Tibial artery (tissue), 4 donors: ENCODE measurements at regions not wholly inside any gene's neighbourhood (a gene's known extent, or its start where the extent isn't known, plus 50 kb on each side); places are given as distances from the start of the nearest gene placed in this dataset.

Experiments used
- DNase-seq, 2 donors: peaks; one replicate each; pipeline ENCODE4 v3.0.0-alpha.2; 2019
- H3K27ac ChIP-seq, 2 donors: fragments of 200-600 bp; sonication (generic) in 1 of 2; 1 replicate in 1 of 2; 2 replicates in 1 of 2; pipeline ENCODE4 v1.5.1; 2018 to 2019; ENCODE audit warnings: mild to moderate bottlenecking in 1 of 2
- H3K27me3 ChIP-seq, 2 donors: fragments of 200-600 bp; sonication (generic) in 1 of 2; one replicate each; pipeline versions ENCODE4 v1.5.1 to v1.6.0; 2016 to 2019
- H3K36me3 ChIP-seq, 3 donors: fragments of 200-600 bp; sonication (generic) in 2 of 3; one replicate each; pipeline ENCODE4 v1.5.1; 2016 to 2019; ENCODE audit warnings: mild to moderate bottlenecking in 2 of 3
- H3K4me1 ChIP-seq, 4 donors: fragments of 200-600 bp; sonication (generic) in 2 of 4; 1 replicate in 3 of 4; 2 replicates in 1 of 4; pipeline ENCODE4 v1.5.1; 2016 to 2019
- H3K4me3 ChIP-seq, 2 donors: fragments of 200-600 bp; sonication (generic) in 1 of 2; 1 replicate in 1 of 2; 2 replicates in 1 of 2; pipeline ENCODE4 v1.5.1; 2018 to 2019; ENCODE audit warnings: mild to moderate bottlenecking in 2 of 2
- H3K9me3 ChIP-seq, 3 donors: fragments of 200-600 bp; sonication (generic) in 1 of 3; one replicate each; pipeline ENCODE4 v1.5.1; 2016 to 2019
- intact Hi-C: fragments of 100-400 bp; cut with DNase I; formaldehyde crosslinking; loops from one replicate; pipeline ENCODE4 v1.15.0; 2023; ENCODE audit warnings: low total_unique reads
- TF ChIP-seq, protein P1 (sequence below), 2 experiments: fragments of 200-600 bp in 1 of 2; fragments of 450-650 bp in 1 of 2; IDR thresholded peaks; one replicate each; pipeline ENCODE4 v1.5.1; 2017 to 2019; ENCODE audit warnings: antibody characterized with exemption in 2 of 2, mild to moderate bottlenecking in 1 of 2, moderate library complexity in 1 of 2

DNA sequence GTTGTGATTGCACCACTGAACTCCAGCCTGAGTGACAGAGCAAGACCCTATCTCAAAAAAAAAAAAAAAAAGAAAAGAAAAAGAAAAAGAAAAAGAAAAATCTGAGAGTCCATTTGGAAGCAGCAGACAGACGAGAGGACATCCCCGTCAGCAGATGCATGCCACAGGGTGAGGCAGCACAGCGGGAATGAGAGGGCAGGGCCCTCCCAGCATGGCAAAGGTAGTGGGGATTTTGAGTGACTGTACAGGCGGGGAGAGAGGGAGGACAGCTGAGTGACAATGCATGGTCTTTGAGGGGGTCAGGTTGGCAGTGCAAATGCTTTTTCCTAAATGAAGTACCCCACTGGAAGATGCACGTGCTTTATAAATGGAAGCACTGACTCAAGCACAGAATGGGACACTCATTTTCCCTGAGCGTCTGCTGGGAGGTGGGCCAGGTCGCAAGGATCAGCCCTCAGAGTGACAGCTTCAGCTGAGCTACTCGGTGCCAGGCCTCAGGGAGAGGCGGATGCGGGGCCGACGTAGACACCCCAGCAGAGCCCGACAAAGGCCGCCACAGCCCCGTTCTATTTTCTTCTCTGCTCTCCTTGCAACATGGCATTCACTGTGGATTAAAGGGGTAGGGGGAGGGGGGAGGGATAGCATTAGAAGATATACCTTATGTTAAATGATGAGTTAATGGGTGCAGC is 113.5 kb downstream of the SHANK2 start:
- H3K27me3 ChIP-seq, result peaks cover 0 to 10% of the 10 kb centered on the region in 2 donors
- intact Hi-C loops, result no loop called here
- H3K4me3 ChIP-seq, result no peak overlapping the region
- H3K36me3 ChIP-seq, result no peaks in the 10 kb centered on the region
- TF ChIP-seq, protein P1, sequence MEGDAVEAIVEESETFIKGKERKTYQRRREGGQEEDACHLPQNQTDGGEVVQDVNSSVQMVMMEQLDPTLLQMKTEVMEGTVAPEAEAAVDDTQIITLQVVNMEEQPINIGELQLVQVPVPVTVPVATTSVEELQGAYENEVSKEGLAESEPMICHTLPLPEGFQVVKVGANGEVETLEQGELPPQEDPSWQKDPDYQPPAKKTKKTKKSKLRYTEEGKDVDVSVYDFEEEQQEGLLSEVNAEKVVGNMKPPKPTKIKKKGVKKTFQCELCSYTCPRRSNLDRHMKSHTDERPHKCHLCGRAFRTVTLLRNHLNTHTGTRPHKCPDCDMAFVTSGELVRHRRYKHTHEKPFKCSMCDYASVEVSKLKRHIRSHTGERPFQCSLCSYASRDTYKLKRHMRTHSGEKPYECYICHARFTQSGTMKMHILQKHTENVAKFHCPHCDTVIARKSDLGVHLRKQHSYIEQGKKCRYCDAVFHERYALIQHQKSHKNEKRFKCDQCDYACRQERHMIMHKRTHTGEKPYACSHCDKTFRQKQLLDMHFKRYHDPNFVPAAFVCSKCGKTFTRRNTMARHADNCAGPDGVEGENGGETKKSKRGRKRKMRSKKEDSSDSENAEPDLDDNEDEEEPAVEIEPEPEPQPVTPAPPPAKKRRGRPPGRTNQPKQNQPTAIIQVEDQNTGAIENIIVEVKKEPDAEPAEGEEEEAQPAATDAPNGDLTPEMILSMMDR (IDR thresholded peaks at IDR 0.05), result no peak
- no peak overlapping the region for H3K27ac ChIP-seq
- peak in 1 of 2 donors; percentile 25 for DNase-seq
- no peaks in the 10 kb centered on the region for H3K9me3 ChIP-seq
- peaks cover 0 to 15% (median 11%) of the 10 kb centered on the region in 4 donors for H3K4me1 ChIP-seq

DNA sequence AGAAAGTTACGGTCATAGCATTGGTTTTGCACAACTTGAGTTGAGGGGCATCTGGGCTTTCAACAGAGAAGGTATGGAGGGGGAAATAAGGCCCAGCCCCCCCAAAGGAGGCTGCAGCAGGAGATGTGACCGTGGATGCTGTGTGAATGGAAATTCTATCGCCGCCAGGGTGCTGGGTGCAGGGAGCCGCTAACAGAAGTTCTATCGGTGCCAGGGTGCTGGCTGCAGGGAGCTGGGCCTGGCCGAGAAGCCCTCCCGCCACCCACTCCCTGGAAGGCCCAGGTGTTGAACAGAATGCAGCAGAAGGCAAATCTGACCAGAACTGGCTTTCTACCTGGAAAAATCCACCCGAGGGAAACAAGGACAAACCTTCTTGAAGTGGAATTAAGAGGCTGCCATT is 115.0 kb downstream of the SHANK2 start:
- Histone ChIP-seq H3K27me3 (peaks cover 0 to 4% of the 10 kb centered on the region in 2 donors), H3K9me3 (no peaks in the 10 kb centered on the region), H3K4me3 (no peak overlapping the region), H3K4me1 (peaks cover 0 to 15% (median 11%) of the 10 kb centered on the region in 4 donors), H3K27ac (no peak overlapping the region), H3K36me3 (no peaks in the 10 kb centered on the region)
- intact Hi-C loops, result no loop called here
- no peak for DNase-seq
- TF ChIP-seq, protein P1 (IDR thresholded peaks at IDR 0.05), result no peak

DNA sequence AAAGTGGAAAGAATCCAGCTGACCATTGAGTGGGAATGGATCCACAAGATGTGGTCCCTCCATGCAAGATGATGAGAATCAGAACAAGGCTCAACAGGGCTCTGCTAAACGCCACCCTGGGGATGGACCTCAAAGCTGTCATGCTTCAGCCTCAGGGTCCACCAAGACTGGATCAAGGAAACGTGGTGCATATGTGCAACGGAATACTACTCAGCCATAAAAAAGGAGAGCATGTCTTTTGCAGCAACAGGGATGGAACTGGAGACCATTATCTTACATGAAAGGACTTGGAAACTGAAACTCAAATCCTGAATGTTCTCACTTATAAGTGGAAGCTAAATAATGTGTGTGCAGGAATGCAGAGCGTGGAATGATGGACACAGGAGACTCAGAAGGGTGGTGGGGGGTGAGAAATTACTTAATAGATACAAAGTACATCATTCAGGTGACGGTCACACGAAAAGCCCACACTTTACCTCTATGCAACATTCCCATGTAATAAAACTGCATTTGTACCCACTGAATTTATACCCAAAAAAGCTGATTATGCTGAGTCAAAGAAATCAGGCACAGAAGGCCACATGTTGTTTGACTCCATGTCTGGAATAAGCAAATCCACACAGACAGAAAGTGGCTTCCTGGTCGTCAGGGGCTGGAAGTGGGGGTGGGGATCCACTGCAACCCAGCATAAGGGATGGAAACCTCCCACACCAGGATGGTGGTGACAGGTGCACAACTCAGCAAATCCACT is 116.1 kb downstream of the SHANK2 start:
- H3K27me3 ChIP-seq, result peaks cover 0 to 5% of the 10 kb centered on the region in 2 donors
- peaks cover 0 to 15% (median 11%) of the 10 kb centered on the region in 4 donors for H3K4me1 ChIP-seq
- H3K36me3 ChIP-seq, result no peaks in the 10 kb centered on the region
- no peak for DNase-seq
- TF ChIP-seq, protein P1 (IDR thresholded peaks at IDR 0.05), result no peak
- intact Hi-C loops, result no loop called here
- H3K27ac ChIP-seq, result no peak overlapping the region
- no peaks in the 10 kb centered on the region for H3K9me3 ChIP-seq
- H3K4me3 ChIP-seq, result no peak overlapping the region

DNA sequence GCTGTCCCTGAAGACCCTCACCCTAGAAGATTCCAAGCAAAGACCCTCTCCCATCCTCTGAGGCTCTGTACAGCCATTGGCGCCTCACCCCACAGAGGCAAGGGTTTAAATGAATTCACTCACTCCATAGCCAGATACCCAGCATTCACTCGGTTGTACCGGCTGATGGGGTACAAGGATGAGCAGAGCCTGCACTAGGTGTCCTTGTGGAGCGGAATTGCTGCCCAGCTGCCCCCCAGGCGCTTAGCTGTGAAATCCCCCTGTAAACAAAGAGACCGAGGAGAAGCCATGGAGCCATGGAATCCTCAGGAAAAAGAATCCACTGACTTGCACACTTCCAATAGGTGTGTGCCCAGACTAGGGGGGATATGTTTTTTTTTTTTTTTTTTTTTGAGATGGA is 117.3 kb downstream of the SHANK2 start:
- intact Hi-C loops, result no loop called here
- DNase-seq, result no peak
- H3K36me3 ChIP-seq, result no peaks in the 10 kb centered on the region
- peaks cover 0 to 13% (median 11%) of the 10 kb centered on the region in 4 donors for H3K4me1 ChIP-seq
- H3K4me3 ChIP-seq, result no peak overlapping the region
- H3K27ac ChIP-seq, result no peak overlapping the region
- H3K9me3 ChIP-seq, result no peaks in the 10 kb centered on the region
- TF ChIP-seq, protein P1 (IDR thresholded peaks at IDR 0.05), result no peak
- peaks cover 0 to 8% of the 10 kb centered on the region in 2 donors for H3K27me3 ChIP-seq

DNA sequence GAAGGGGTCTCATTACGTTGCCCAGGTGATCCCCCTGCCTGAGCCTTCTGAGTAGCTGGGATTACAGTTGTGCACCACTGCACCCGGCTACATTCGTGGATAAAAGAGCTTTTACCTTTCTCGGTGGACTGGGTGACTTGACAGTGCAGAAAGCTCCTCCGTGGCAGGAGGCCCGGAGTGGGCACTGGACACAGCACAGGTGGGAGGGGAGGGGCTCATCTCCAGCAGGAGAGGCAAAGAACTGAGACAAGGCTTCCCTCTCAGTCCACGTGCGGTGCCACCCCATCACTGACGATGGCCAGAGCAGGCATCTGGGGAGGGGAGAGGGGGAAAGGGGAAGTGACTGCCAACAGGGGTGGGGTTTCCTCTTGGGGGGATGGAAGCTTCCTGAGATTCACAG is 118.4 kb downstream of the SHANK2 start:
- H3K36me3 ChIP-seq, result no peaks in the 10 kb centered on the region
- DNase-seq, result no peak
- peaks cover 0 to 12% of the 10 kb centered on the region in 2 donors for H3K27me3 ChIP-seq
- no peaks in the 10 kb centered on the region for H3K9me3 ChIP-seq
- intact Hi-C loops, result no loop called here
- H3K4me1 ChIP-seq, result peaks cover 0 to 2% (median under 1%) of the 10 kb centered on the region in 4 donors
- H3K4me3 ChIP-seq, result no peak overlapping the region
- TF ChIP-seq, protein P1 (IDR thresholded peaks at IDR 0.05), result no peak
- H3K27ac ChIP-seq, result no peak overlapping the region
